Trophoblast cell (in vitro differentiated cells and primary cell): ENCODE measurements at regions not wholly inside any gene's neighbourhood (a gene's known extent, or its start where the extent isn't known, plus 50 kb on each side); places are given as distances from the start of the nearest gene placed in this dataset.

ENCODE experiments used
- DNase-seq, 2 donors: peaks; one replicate each; pipeline ENCODE4 v3.0.0-alpha.2; 2016
- H2AFZ ChIP-seq: 2 replicates; pipeline ENCODE4 v1.6.1; 2013; ENCODE audit warnings: low read length, moderate library complexity, mild to moderate bottlenecking; ENCODE audit not compliant: insufficient read depth, poor library complexity
- H2AK5ac ChIP-seq: 2 replicates; pipeline ENCODE4 v1.6.1; 2013; ENCODE audit warnings: mild to moderate bottlenecking, low read length
- H2BK120ac ChIP-seq: 2 replicates; pipeline ENCODE4 v1.6.1; 2013; ENCODE audit warnings: low read length, mild to moderate bottlenecking, moderate library complexity; ENCODE audit not compliant: insufficient read depth, poor library complexity
- H2BK12ac ChIP-seq: 2 replicates; pipeline ENCODE4 v1.6.1; 2013; ENCODE audit warnings: mild to moderate bottlenecking, low read length, moderate library complexity
- H2BK5ac ChIP-seq: 2 replicates; pipeline ENCODE4 v1.6.1; 2013; ENCODE audit warnings: low read length, low read depth, moderate library complexity, mild to moderate bottlenecking; ENCODE audit not compliant: poor library complexity
- H3K14ac ChIP-seq: 2 replicates; pipeline ENCODE4 v1.6.1; 2013; ENCODE audit warnings: mild to moderate bottlenecking, low read length
- H3K18ac ChIP-seq: 2 replicates; pipeline ENCODE4 v1.6.1; 2013; ENCODE audit warnings: mild to moderate bottlenecking, low read length
- H3K23ac ChIP-seq: 2 replicates; pipeline ENCODE4 v1.6.1; 2013; ENCODE audit warnings: low read length
- H3K27ac ChIP-seq: 2 replicates; pipeline ENCODE4 v1.5.1; 2013; ENCODE audit warnings: low read depth, mild to moderate bottlenecking, inconsistent platforms, low read length, moderate library complexity
- H3K27me3 ChIP-seq: 2 replicates; pipeline ENCODE4 v1.6.1; 2013; ENCODE audit warnings: inconsistent platforms, mild to moderate bottlenecking, low read length, moderate library complexity; ENCODE audit not compliant: insufficient read depth
- H3K36me3 ChIP-seq, 2 experiments: 1 replicate in 1 of 2; 2 replicates in 1 of 2; pipeline ENCODE4 v1.6.1; 2013; ENCODE audit warnings: low read length in 2 of 2, mild to moderate bottlenecking in 2 of 2, moderate library complexity in 1 of 2; ENCODE audit not compliant: insufficient read depth in 2 of 2, control insufficient read depth in 1 of 2
- H3K4ac ChIP-seq: 2 replicates; pipeline ENCODE4 v1.6.1; 2013; ENCODE audit warnings: low read depth, mild to moderate bottlenecking, low read length, moderate library complexity
- H3K4me1 ChIP-seq, 2 experiments: 1 replicate in 1 of 2; 2 replicates in 1 of 2; pipeline ENCODE4 v1.6.1; 2013; ENCODE audit warnings: low read length in 2 of 2, mild to moderate bottlenecking in 2 of 2, moderate library complexity in 1 of 2; ENCODE audit not compliant: insufficient read depth in 2 of 2, control insufficient read depth in 1 of 2
- H3K4me2 ChIP-seq: 2 replicates; pipeline ENCODE4 v1.6.1; 2013; ENCODE audit warnings: inconsistent platforms, mild to moderate bottlenecking, low read length, moderate library complexity
- H3K4me3 ChIP-seq: 2 replicates; pipeline ENCODE4 v1.5.1; 2013; ENCODE audit warnings: mild to moderate bottlenecking, low read depth, low read length, inconsistent platforms
- H3K79me1 ChIP-seq: one replicate; pipeline ENCODE4 v1.6.1; 2013; ENCODE audit warnings: low read length
- H3K79me2 ChIP-seq: 2 replicates; pipeline ENCODE4 v1.6.1; 2013; ENCODE audit warnings: low read length, mild to moderate bottlenecking; ENCODE audit not compliant: control insufficient read depth, insufficient read depth, poor library complexity
- H3K9ac ChIP-seq: 2 replicates; pipeline ENCODE4 v1.6.1; 2013; ENCODE audit warnings: mild to moderate bottlenecking, low read length
- H3K9me3 ChIP-seq: 2 replicates; pipeline ENCODE4 v1.6.1; 2013; ENCODE audit warnings: low read depth, mild to moderate bottlenecking, control low read depth, inconsistent platforms, low read length; ENCODE audit not compliant: insufficient read depth
- H4K12ac ChIP-seq: 2 replicates; pipeline ENCODE4 v1.6.1; 2013; ENCODE audit warnings: low read depth, mild to moderate bottlenecking, low read length, moderate library complexity
- H4K8ac ChIP-seq: 2 replicates; pipeline ENCODE4 v1.6.1; 2013; ENCODE audit warnings: low read depth, mild to moderate bottlenecking, low read length, moderate library complexity
- H4K91ac ChIP-seq: one replicate; pipeline ENCODE4 v1.6.1; 2013; ENCODE audit warnings: low read depth, mild to moderate bottlenecking, low read length, moderate library complexity
- WGBS: extraction: QIAGEN DNeasy Blood & Tissue Kit; methylation state at CpG from one replicate; pipeline ENCODE4 v1.1.7; 2013; ENCODE audit warnings: missing lambda C conversion rate; ENCODE audit not compliant: insufficient read length, insufficient coverage; ENCODE audit errors: extremely low coverage; 5-methylcytosine and 5-hydroxymethylcytosine counted together

DNA sequence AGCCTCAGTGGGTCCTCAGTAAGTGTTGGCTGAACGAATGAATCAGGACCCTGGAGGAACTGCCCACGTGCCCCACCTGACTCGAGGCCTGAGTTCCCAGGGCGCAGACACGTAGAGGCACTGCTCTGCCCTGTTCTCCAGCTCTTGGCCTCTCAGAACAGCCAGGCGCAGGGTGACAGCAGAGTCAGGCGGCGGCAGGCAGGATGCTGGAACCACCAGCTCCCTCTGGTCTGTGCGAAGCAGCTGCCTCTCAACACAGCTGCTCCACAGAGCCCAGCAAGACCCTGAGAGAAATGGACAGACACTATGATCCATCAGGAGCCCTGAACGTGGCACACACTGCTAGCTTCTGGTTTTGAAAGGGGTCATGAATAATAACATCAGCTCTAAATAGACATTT, 53.1 kb upstream of the BCO1 start:
- no peak overlapping the region for H3K4ac ChIP-seq
- no peak overlapping the region for H2AK5ac ChIP-seq

DNA sequence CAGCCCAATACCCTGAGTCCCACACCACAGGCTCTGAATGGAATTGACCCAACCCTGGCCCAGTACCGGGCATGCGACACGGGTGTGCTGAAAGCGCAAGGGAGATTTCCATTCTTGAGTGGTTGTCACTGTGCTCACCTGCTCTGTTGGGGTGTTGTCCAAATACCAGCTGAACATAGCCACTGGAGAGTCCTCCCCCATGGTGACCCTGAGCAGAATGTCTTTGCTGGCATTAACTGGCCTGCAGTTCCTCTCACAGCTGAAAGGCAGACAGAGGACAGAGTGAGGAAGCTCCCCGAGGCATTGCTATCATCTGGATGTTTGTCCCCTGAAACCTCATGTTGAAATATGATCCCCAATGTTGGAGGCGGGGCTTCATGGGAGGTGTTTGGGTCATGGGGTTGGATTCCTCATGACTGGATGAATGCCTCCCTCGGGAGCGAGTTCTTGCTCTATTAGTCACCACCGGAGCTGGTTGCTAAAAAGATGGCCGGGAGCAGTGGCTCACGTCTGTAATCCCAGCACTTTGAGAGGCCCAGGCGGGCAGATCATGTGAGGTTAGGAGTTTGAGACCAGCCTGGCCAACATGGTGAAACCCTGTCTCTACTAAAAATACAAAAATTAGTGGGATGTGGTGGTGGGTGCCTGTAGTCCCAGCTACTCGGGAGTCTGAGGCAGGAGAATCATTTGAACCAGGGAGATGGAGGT, 57.3 kb upstream of the BCO1 start:
- peak overlapping the region; percentile 63 for H3K18ac ChIP-seq
- peaks cover 3% of the 10 kb centered on the region for H3K79me2 ChIP-seq
- H3K27ac ChIP-seq = peak overlapping the region; percentile 83
- H3K36me3 ChIP-seq = no peaks in the 10 kb centered on the region
- peak overlapping the region; percentile 44 for H2BK5ac ChIP-seq
- no peak overlapping the region for H3K4me3 ChIP-seq
- H2BK120ac ChIP-seq = peak overlapping the region; percentile 60
- H3K4me1 ChIP-seq = peaks cover 17 to 21% of the 10 kb centered on the region in 2 experiments
- H2AK5ac ChIP-seq = peak overlapping the region; percentile 18
- no peak overlapping the region for H3K4ac ChIP-seq
- no peak overlapping the region for H4K12ac ChIP-seq
- H3K4me2 ChIP-seq = peak overlapping the region; percentile 41
- no peak overlapping the region for H2AFZ ChIP-seq
- H3K27me3 ChIP-seq = no peaks in the 10 kb centered on the region
- H3K14ac ChIP-seq = peak overlapping the region; percentile 37
- no CpG with 5 or more reads among the region's 13 CpGs for WGBS
- H4K91ac ChIP-seq = peak overlapping the region; percentile 76
- H4K8ac ChIP-seq = peak overlapping the region; percentile 33
- peaks cover 15% of the 10 kb centered on the region for H3K79me1 ChIP-seq
- H2BK12ac ChIP-seq = peak overlapping the region; percentile 78
- no peak overlapping the region for H3K23ac ChIP-seq
- no peaks in the 10 kb centered on the region for H3K9me3 ChIP-seq
- DNase-seq = peak; percentile 91 to 92
- H3K9ac ChIP-seq = no peak overlapping the region

More for the DNA sequence above, 53.1 kb upstream of the BCO1 start:
- Histone ChIP-seq H3K14ac (no peak overlapping the region), H4K12ac (no peak overlapping the region), H3K36me3 (no peaks in the 10 kb centered on the region), H3K9me3 (no peaks in the 10 kb centered on the region), H2AFZ (no peak overlapping the region), H3K27me3 (no peaks in the 10 kb centered on the region), H2BK12ac (no peak overlapping the region), H3K4me1 (peaks cover 5 to 6% of the 10 kb centered on the region in 2 experiments), H3K18ac (no peak overlapping the region), H3K79me1 (peaks cover 6% of the 10 kb centered on the region), H3K4me2 (no peak overlapping the region), H4K8ac (no peak overlapping the region), H3K79me2 (no peaks in the 10 kb centered on the region), H2BK5ac (no peak overlapping the region), H3K4me3 (no peak overlapping the region), H2BK120ac (no peak overlapping the region), H3K9ac (no peak overlapping the region), H3K23ac (no peak overlapping the region), H3K27ac (no peak overlapping the region), H4K91ac (peak overlapping the region; percentile 0)
- DNase-seq = no peak
- WGBS = no CpG with 5 or more reads among the region's 10 CpGs

DNA sequence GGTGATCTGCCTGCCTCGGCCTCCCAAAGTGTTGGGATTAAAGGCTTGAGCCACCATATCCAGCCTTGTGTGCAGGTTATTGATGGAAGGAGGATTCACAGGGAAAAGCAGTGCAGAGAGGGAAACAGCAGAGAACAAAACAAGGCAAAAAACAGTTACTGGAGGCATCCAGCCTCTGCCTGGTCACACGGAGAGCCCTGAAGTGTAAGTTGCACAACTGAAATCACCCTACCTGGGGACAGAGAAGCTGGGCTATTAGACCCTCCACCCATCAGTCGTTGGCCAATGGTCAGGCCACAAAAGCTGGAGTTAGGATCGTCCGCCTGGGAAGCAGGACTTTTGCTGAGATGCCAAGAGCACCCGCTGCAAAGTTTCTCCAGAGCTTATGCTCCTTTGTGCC, 57.9 kb upstream of the BCO1 start:
- no peak overlapping the region for H3K23ac ChIP-seq
- no CpG with 5 or more reads among the region's 6 CpGs for WGBS
- peak overlapping the region; percentile 37 for H3K14ac ChIP-seq
- H3K9me3 ChIP-seq = no peaks in the 10 kb centered on the region
- DNase-seq = no peak
- H3K27ac ChIP-seq = peak overlapping the region; percentile 83
- H3K4ac ChIP-seq = no peak overlapping the region
- H2AK5ac ChIP-seq = peak overlapping the region; percentile 21
- H3K36me3 ChIP-seq = no peaks in the 10 kb centered on the region
- peaks cover 16% of the 10 kb centered on the region for H3K79me1 ChIP-seq
- no peak overlapping the region for H2AFZ ChIP-seq
- peak overlapping the region; percentile 76 for H4K91ac ChIP-seq
- no peak overlapping the region for H4K12ac ChIP-seq
- no peak overlapping the region for H3K4me3 ChIP-seq
- peak overlapping the region; percentile 60 for H2BK120ac ChIP-seq
- peaks cover 4% of the 10 kb centered on the region for H3K79me2 ChIP-seq
- peak overlapping the region; percentile 41 for H3K4me2 ChIP-seq
- no peaks in the 10 kb centered on the region for H3K27me3 ChIP-seq
- peak overlapping the region; percentile 44 for H2BK5ac ChIP-seq
- no peak overlapping the region for H3K9ac ChIP-seq
- peak overlapping the region; percentile 63 for H3K18ac ChIP-seq
- peaks cover 20 to 23% of the 10 kb centered on the region in 2 experiments for H3K4me1 ChIP-seq
- peak overlapping the region; percentile 33 for H4K8ac ChIP-seq
- H2BK12ac ChIP-seq = peak overlapping the region; percentile 78

DNA sequence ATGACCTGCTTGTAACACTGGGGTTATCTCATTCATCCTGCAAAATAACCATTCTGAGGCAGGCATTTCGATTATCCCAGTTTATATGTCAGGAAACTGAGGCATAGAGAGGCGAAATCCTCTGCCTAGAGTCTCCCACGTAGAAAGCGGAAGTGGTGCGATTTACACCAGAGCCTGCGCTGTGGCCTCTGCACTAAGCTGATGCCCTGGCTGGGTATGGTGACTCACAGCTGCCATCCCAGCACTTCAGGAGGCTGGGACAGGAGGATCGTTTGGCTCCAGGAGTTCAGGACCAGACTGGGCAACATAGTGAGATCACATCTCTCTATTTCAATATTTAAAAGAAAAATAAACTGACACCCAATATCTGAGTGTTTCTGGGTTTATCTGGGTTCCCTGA, 59.3 kb upstream of the BCO1 start:
- no peaks in the 10 kb centered on the region for H3K27me3 ChIP-seq
- H3K27ac ChIP-seq = no peak overlapping the region
- no peak overlapping the region for H2AFZ ChIP-seq
- H3K4me2 ChIP-seq = no peak overlapping the region
- no peak overlapping the region for H3K4ac ChIP-seq
- H3K4me1 ChIP-seq = peaks cover 31 to 35% of the 10 kb centered on the region in 2 experiments
- H3K79me2 ChIP-seq = peaks cover 5% of the 10 kb centered on the region
- H4K8ac ChIP-seq = no peak overlapping the region
- no peak overlapping the region for H2BK120ac ChIP-seq
- H3K36me3 ChIP-seq = no peaks in the 10 kb centered on the region
- no peak overlapping the region for H2AK5ac ChIP-seq
- H4K12ac ChIP-seq = no peak overlapping the region
- no peak overlapping the region for H3K14ac ChIP-seq
- H4K91ac ChIP-seq = peak overlapping the region; percentile 46
- no peak overlapping the region for H3K23ac ChIP-seq
- H3K4me3 ChIP-seq = no peak overlapping the region
- no peak overlapping the region for H3K18ac ChIP-seq
- no peak overlapping the region for H2BK5ac ChIP-seq
- DNase-seq = no peak
- H3K9me3 ChIP-seq = no peaks in the 10 kb centered on the region
- no peak overlapping the region for H3K9ac ChIP-seq
- no peak overlapping the region for H2BK12ac ChIP-seq
- H3K79me1 ChIP-seq = peaks cover 25% of the 10 kb centered on the region
- WGBS = no CpG with 5 or more reads among the region's 7 CpGs
